Left ventricle myocardium inferior (tissue), 1 donor: ENCODE measurements at regions not wholly inside any gene's neighbourhood (a gene's known extent, or its start where the extent isn't known, plus 50 kb on each side); places are given as distances from the start of the nearest gene placed in this dataset.

Experiments
- DNase-seq: peaks from one replicate; pipeline ENCODE4 v3.0.0-alpha.2; 2020
- H3K27ac ChIP-seq: fragments of 200-600 bp; replicated peaks from 2 replicates; pipeline ENCODE4 v1.8.0; 2021
- H3K27me3 ChIP-seq: fragments of 200-600 bp; 2 replicates; pipeline ENCODE4 v1.8.0; 2021; ENCODE audit warnings: low read depth
- H3K36me3 ChIP-seq: fragments of 200-600 bp; 2 replicates; pipeline ENCODE4 v1.8.0; 2021
- H3K4me1 ChIP-seq: fragments of 200-600 bp; 2 replicates; pipeline ENCODE4 v1.8.0; 2021
- H3K4me3 ChIP-seq: fragments of 200-600 bp; 2 replicates; pipeline ENCODE4 v1.8.0; 2021; ENCODE audit warnings: mild to moderate bottlenecking, moderate library complexity
- H3K9me3 ChIP-seq: fragments of 200-600 bp; replicated peaks from 2 replicates; pipeline ENCODE4 v1.8.0; 2021
- intact Hi-C: fragments of 100-400 bp; cut with micrococcal nuclease; formaldehyde crosslinking; loops from one replicate; pipeline ENCODE4 v1.11.0; 2022
- TF ChIP-seq, protein P1 (sequence below): fragments of 200-600 bp; IDR thresholded peaks from 2 replicates; pipeline ENCODE4 v1.8.0; 2021; ENCODE audit warnings: antibody characterized with exemption, mild to moderate bottlenecking, borderline replicate concordance
- donor health status: DM: no; HTN: yes; CAD: no; lungs with severe emphysema.

DNA sequence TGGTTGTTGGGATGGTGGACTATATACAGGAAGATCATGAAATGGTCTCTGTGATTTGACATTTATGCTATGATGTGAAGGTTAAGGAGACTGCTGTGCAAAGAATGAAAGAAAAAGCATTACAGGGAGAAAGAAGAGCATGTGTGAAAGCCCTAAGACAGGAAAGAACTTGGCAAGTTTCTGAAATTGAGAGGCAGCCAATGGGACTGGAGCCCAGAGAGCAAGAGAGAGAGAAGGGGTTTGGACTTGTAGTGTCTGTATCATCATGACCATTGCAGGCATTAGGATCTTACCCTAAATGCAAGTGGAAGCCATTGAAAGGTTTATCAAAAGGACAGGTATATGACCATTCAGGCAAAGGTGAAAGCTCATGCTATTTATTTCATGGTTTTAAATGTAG is 147.1 kb downstream of the NAA11 start:
- Histone ChIP-seq H3K4me1 (peaks cover 8% of the 10 kb centered on the region), H3K4me3 (no peak overlapping the region), H3K27me3 (no peaks in the 10 kb centered on the region), H3K27ac (no peak overlapping the region), H3K9me3 (no peaks in the 10 kb centered on the region), H3K36me3 (no peaks in the 10 kb centered on the region)
- TF ChIP-seq, protein P1, sequence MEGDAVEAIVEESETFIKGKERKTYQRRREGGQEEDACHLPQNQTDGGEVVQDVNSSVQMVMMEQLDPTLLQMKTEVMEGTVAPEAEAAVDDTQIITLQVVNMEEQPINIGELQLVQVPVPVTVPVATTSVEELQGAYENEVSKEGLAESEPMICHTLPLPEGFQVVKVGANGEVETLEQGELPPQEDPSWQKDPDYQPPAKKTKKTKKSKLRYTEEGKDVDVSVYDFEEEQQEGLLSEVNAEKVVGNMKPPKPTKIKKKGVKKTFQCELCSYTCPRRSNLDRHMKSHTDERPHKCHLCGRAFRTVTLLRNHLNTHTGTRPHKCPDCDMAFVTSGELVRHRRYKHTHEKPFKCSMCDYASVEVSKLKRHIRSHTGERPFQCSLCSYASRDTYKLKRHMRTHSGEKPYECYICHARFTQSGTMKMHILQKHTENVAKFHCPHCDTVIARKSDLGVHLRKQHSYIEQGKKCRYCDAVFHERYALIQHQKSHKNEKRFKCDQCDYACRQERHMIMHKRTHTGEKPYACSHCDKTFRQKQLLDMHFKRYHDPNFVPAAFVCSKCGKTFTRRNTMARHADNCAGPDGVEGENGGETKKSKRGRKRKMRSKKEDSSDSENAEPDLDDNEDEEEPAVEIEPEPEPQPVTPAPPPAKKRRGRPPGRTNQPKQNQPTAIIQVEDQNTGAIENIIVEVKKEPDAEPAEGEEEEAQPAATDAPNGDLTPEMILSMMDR = no peak
- peak; percentile 15 for DNase-seq
- intact Hi-C loops = no loop called here

DNA sequence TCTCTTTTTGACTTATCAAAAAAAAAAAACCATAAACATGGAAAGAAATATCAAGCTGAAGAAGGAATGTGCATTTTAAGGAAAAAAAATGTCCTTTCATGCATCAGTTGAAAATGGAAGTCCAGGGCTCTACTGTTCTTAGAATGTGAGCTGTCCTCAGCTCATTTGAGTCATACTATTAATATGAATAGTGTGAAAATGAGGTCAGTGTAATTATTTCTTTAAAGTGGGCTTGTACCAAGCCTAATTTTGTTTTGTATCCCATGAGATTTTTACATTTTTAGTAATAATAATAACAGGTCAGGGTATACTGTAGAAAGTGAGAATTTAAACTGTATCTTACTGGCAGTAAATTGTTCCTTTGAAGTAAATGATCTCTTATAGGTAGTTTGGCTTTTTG is 148.5 kb downstream of the NAA11 start:
- TF ChIP-seq, protein P1 = no peak
- H3K4me1 ChIP-seq = peaks cover 8% of the 10 kb centered on the region

DNA sequence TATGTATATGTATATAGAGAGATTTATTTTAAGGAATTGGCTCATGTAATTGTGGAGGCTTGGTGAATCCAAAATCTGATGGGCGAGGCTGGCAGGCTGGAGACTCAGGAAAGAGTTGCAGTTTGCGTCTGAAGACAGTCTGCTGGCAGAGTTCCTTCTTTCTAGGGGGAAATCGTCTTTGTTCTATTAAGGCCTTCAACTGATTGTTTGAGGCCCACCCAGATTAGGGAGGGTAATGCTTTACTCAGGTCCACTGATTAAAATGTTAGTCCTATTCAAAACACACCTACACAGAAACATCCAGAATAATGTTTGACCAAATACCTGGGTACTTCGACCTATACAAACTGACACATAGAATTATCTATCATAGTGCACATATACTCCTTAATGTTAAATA is 149.5 kb downstream of the NAA11 start:
- Histone ChIP-seq H3K36me3 (no peaks in the 10 kb centered on the region), H3K4me3 (no peak overlapping the region), H3K27me3 (no peaks in the 10 kb centered on the region), H3K4me1 (peaks cover 8% of the 10 kb centered on the region), H3K9me3 (no peaks in the 10 kb centered on the region), H3K27ac (no peak overlapping the region)
- intact Hi-C loops = no loop called here
- no peak for DNase-seq
- TF ChIP-seq, protein P1 = no peak

More for the DNA sequence above, 148.5 kb downstream of the NAA11 start:
- Histone ChIP-seq H3K36me3 (no peaks in the 10 kb centered on the region), H3K27me3 (no peaks in the 10 kb centered on the region), H3K27ac (no peak overlapping the region), H3K9me3 (no peaks in the 10 kb centered on the region), H3K4me3 (no peak overlapping the region)
- intact Hi-C loops = no loop called here
- no peak for DNase-seq

DNA sequence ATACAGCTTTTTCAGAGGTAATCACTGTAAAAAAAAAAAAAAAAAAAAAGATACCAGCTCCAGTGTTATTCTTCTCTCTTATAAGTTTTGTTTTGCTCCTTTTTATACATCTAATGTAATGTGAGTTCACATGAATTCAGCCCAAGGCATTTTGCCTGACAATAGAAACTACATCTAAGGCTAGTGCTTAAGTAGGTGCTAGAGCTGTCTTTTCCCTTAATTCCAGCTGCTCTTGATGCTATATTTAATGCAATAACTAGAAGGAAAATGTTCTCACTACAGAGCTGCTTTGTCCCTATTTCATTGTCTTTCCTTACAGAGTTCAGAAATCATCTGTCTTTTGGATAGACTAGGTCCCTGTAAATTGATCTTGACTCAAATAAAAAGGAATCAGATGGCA is 150.1 kb downstream of the NAA11 start:
- no peaks in the 10 kb centered on the region for H3K36me3 ChIP-seq
- no peak for DNase-seq
- peaks cover 8% of the 10 kb centered on the region for H3K4me1 ChIP-seq
- intact Hi-C loops = no loop called here
- TF ChIP-seq, protein P1 = no peak
- no peak overlapping the region for H3K27ac ChIP-seq
- H3K27me3 ChIP-seq = no peaks in the 10 kb centered on the region
- H3K4me3 ChIP-seq = no peak overlapping the region
- H3K9me3 ChIP-seq = no peaks in the 10 kb centered on the region

DNA sequence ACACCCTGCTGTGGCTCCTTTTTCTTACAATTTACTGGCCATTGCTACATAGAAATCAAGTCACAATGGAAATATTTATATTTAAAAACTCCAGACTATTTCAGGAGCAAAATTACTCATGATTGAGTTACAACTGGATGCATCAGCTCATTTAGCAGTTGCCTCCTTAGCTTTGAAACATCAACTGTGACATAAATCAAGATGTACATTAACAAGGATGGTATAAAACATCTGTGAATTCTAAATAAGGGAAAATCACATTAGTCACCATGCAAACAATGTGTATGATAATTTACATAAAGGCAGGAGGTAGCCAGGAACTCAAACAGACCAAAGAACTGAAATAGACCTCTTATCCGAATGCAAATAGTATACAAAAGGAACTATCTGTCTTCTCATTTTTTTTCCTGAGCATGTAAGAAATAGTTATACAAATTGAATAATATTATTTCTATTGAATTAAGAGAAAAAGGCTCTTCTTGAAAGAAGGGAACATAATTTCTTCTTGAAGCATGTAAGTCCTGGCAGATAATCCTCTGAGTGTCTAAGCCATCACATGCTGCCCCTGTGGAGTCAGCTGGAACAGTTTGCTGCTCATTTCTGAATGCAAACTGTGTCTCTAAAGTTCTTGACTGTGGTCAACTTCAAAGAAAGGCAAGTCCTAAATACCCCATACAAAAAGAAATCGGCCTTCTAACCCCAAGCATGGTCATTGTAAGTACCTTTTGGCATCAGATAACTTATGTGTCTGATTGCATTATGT is 151.2 kb downstream of the NAA11 start:
- DNase-seq = no peak
- TF ChIP-seq, protein P1 = no peak
- intact Hi-C loops = no loop called here
- peaks cover 8% of the 10 kb centered on the region for H3K4me1 ChIP-seq
- H3K27me3 ChIP-seq = no peaks in the 10 kb centered on the region
- H3K36me3 ChIP-seq = no peaks in the 10 kb centered on the region
- H3K4me3 ChIP-seq = no peak overlapping the region
- H3K27ac ChIP-seq = no peak overlapping the region
- peaks cover 3% of the 10 kb centered on the region for H3K9me3 ChIP-seq
